GM12891 (cell line): ENCODE measurements at regions not wholly inside any gene's neighbourhood (a gene's known extent, or its start where the extent isn't known, plus 50 kb on each side); places are given as distances from the start of the nearest gene placed in this dataset.

ENCODE experiments used
- POLR2A ChIP-seq: IDR thresholded peaks from 2 replicates; pipeline ENCODE4 v1.6.1; 2011; ENCODE audit warnings: low read depth, low read length, control low read depth
- POLR2AphosphoS5 ChIP-seq: IDR thresholded peaks from 2 replicates; pipeline ENCODE4 v1.6.1; 2011; ENCODE audit warnings: low read depth, low read length, control low read depth
- SPI1 ChIP-seq: IDR thresholded peaks from 2 replicates; pipeline ENCODE4 v1.6.1; 2011; ENCODE audit warnings: low read depth, low read length, control low read depth

GRCh38 chr3:80063535-80063934 is 295.7 kb upstream of the ROBO1 start:
- TF ChIP-seq POLR2A (no peak), POLR2AphosphoS5 (no peak), SPI1 (no peak)
